ENCODE measurements at regions not wholly inside any gene's neighbourhood (a gene's known extent, or its start where the extent isn't known, plus 50 kb on each side); places are given as distances from the start of the nearest gene placed in this dataset.

- H3K27me3 ChIP-seq, result no peaks in the 10 kb centered on the region
- no peak overlapping the region for H3K27ac ChIP-seq
- intact Hi-C loops (cut with DNase I; ENCODE audit: low total_unique reads) (no loop called here), in situ Hi-C loops (cut with MboI; ENCODE audit: low pct_ligation_motif_present in 1 of 4, low pct_unique_long_range_greater_than_20kb in 1 of 4, low sequenced_read_pairs in 3 of 4) (no loop called here)
- no peak for TF ChIP-seq CTCF (IDR thresholded peaks at IDR 0.05)
- no peak for TF ChIP-seq EP300 (IDR thresholded peaks at IDR 0.05; ENCODE audit: low read depth)
- no peak for TF ChIP-seq POLR2A (IDR thresholded peaks at IDR 0.05)
- TF ChIP-seq POLR2AphosphoS5 (IDR thresholded peaks at IDR 0.05), result no peak
- WGBS, 2 donors (ENCODE audit: low coverage in 1 of 2), result 65 to 70% methylated on average over 2 of the region's 2 CpGs
- H3K4me1 ChIP-seq, result no peaks in the 10 kb centered on the region
- H3K36me3 ChIP-seq, result no peaks in the 10 kb centered on the region
- no peak for DNase-seq
- no peaks in the 10 kb centered on the region for H3K9me3 ChIP-seq
- H3K4me3 ChIP-seq, result no peak overlapping the region
These were observed 214.8 kb downstream of the ISL1 start for GRCh38 chr5:51598026-51598425.

GRCh38 chr5:51599587-51599986, 216.3 kb downstream of the ISL1 start:
- in situ Hi-C loops (cut with MboI; ENCODE audit: low pct_ligation_motif_present in 1 of 4, low pct_unique_long_range_greater_than_20kb in 1 of 4, low sequenced_read_pairs in 3 of 4), result no loop called here
- TF ChIP-seq POLR2A (IDR thresholded peaks at IDR 0.05) (no peak), CTCF (IDR thresholded peaks at IDR 0.05) (no peak), EP300 (IDR thresholded peaks at IDR 0.05; ENCODE audit: low read depth) (no peak), POLR2AphosphoS5 (IDR thresholded peaks at IDR 0.05) (no peak)
- 69 to 86% methylated on average over 1 of the region's 1 CpG for WGBS, 2 donors (ENCODE audit: low coverage in 1 of 2)
- DNase-seq, result no peak
- Histone ChIP-seq H3K4me1 (no peaks in the 10 kb centered on the region), H3K4me3 (no peak overlapping the region), H3K27ac (no peak overlapping the region), H3K27me3 (no peaks in the 10 kb centered on the region), H3K36me3 (no peaks in the 10 kb centered on the region), H3K9me3 (no peaks in the 10 kb centered on the region)
- intact Hi-C loops (cut with DNase I; ENCODE audit: low total_unique reads), result no loop called here

- Histone ChIP-seq H3K9me3 (no peaks in the 10 kb centered on the region), H3K36me3 (no peaks in the 10 kb centered on the region), H3K4me1 (no peaks in the 10 kb centered on the region), H3K27me3 (no peaks in the 10 kb centered on the region), H3K27ac (no peak overlapping the region), H3K4me3 (no peak overlapping the region)
- intact Hi-C loops (cut with DNase I; ENCODE audit: low total_unique reads) (no loop called here), in situ Hi-C loops (cut with MboI; ENCODE audit: low pct_ligation_motif_present in 1 of 4, low pct_unique_long_range_greater_than_20kb in 1 of 4, low sequenced_read_pairs in 3 of 4) (no loop called here)
- 75% methylated on average over 1 of the region's 1 CpG; no CpG with 5 or more reads in 1 of the 2 donors for WGBS, 2 donors (ENCODE audit: low coverage in 1 of 2)
- no peak for DNase-seq
- TF ChIP-seq POLR2AphosphoS5 (IDR thresholded peaks at IDR 0.05) (no peak), CTCF (IDR thresholded peaks at IDR 0.05) (no peak), POLR2A (IDR thresholded peaks at IDR 0.05) (no peak), EP300 (IDR thresholded peaks at IDR 0.05; ENCODE audit: low read depth) (no peak)
These were observed 221.1 kb downstream of the ISL1 start for GRCh38 chr5:51604324-51604723.

GRCh38 chr5:51606921-51607320, 223.7 kb downstream of the ISL1 start:
- no peaks in the 10 kb centered on the region for H3K27me3 ChIP-seq
- H3K27ac ChIP-seq, result no peak overlapping the region
- WGBS, 2 donors (ENCODE audit: low coverage in 1 of 2), result 79 to 84% methylated on average over 5 of the region's 5 CpGs
- no peak overlapping the region for H3K4me3 ChIP-seq
- in situ Hi-C loops (cut with MboI; ENCODE audit: low pct_ligation_motif_present in 1 of 4, low pct_unique_long_range_greater_than_20kb in 1 of 4, low sequenced_read_pairs in 3 of 4) (no loop called here), intact Hi-C loops (cut with DNase I; ENCODE audit: low total_unique reads) (no loop called here)
- no peaks in the 10 kb centered on the region for H3K4me1 ChIP-seq
- no peaks in the 10 kb centered on the region for H3K9me3 ChIP-seq
- no peak for DNase-seq
- no peaks in the 10 kb centered on the region for H3K36me3 ChIP-seq
- TF ChIP-seq CTCF (IDR thresholded peaks at IDR 0.05) (no peak), POLR2AphosphoS5 (IDR thresholded peaks at IDR 0.05) (no peak), EP300 (IDR thresholded peaks at IDR 0.05; ENCODE audit: low read depth) (no peak), POLR2A (IDR thresholded peaks at IDR 0.05) (no peak)
